Mucosa of gallbladder (tissue), 1 donor: ENCODE measurements at regions not wholly inside any gene's neighbourhood (a gene's known extent, or its start where the extent isn't known, plus 50 kb on each side); places are given as distances from the start of the nearest gene placed in this dataset.
"Not testable (repeated sequence)": the region's sequence is repeated elsewhere in the genome, so short reads cannot be mapped to it uniquely, and the experiment has no call there.

Experiments
- DNase-seq: peaks from one replicate; pipeline ENCODE4 v3.0.0-alpha.2; 2020; ENCODE audit warnings: low spot score
- donor health status: DM: no; HTN: no; CAD: no.

DNA sequence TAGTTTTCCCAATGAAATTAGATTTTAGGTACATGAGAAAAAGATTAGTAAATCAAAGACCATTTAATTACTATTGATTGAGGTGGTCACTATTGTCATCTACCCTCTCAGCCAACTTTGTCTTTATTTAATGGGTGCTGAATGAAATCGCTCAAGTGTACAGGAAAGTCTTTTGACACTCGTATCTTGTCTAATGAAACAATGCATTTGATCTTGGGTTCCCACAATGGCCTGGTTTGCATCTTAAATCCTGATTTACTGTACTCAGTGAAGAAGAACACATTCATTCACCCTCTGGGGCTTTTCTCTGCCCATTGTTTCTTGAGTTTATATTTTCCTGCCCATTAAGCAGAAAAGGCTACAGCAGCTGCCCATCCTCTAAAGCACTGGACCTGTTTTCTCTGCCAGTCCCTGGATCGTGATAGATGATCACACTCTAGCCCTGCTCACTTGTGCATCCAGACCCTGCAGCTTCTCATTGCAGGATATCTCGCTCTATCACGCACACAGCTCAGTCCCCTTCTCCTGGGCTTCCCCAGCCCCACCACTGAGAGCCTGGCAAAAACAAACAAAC lies 1369.3 kb downstream of the AACS start:
- no peak for DNase-seq

DNA sequence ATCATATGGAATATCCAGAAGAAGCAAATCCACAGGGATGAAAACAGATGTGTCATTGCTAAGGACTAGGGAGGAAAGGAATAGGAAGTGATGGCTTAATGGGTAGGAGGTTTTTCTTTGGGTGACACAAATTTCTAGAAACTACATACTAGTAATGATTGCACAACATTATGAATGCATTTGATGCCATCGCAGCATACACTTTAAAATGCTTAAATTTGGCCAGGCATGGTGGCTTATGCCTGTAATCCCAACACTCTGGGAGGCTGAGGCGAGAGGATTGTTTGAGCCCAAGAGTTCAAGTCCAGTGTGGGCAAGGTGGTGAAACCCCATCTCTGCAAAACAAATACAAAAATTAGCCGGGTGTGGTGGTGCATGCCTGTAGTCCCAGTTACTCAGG lies 1370.8 kb downstream of the AACS start:
- DNase-seq: no peak

DNA sequence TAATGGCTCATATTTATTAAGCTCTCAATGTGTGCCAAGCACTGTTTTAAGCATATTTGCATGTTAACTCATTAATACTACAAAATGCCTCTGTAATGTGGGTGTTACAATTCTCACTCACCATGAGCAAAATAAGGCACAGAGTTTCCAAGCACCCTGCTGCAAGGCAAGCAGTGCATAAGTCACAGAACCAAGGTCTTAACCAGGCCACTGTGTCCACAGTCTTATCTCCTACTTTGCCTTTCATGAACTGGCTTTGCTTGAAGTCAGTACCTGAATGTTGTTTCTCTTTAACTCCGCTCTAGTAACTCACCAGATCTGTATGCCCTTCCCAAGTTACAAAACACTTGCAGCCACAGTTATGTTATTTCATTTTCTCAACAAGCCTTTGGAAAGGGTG lies 1372.7 kb downstream of the AACS start:
- DNase-seq: no peak

DNA sequence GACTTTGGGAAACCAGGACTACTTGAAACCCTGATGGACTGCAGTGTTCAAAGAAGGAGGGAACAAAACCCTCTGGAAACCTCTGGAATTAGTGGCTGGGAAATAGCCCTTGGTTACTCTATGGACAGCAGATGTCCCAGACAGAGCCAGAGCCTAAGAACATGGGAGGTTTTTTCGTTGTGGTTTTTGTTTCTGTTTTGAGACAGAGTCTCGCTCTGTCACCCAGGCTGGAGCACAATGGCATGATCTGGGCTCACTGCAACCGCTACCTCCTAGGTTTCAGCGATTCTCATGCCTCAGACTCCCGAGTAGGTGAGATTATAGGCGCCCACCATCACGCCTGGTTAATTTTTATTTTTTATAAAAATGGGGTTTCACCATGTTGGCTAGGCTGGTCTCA lies 1378.7 kb downstream of the AACS start:
- DNase-seq: no peak

DNA sequence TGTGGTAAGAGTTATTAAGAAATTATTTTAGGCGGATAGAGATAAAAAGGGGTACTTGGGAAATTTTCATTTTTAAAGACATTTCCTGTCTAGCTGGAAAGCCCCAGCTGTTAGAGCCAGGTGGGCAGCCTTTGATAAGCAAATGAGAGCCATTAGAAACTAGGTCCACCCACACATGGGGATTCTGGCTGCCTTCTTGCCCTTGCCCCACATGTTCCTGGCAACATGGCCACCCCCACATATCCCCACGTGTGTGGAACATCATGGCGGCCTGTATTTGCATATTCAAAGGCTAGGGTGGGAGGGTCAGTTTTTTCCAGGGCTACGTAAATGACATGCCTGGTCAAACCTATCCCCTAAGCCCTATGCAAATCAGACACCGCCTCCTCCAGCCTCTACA lies 1382.1 kb downstream of the AACS start:
- DNase-seq: no peak

DNA sequence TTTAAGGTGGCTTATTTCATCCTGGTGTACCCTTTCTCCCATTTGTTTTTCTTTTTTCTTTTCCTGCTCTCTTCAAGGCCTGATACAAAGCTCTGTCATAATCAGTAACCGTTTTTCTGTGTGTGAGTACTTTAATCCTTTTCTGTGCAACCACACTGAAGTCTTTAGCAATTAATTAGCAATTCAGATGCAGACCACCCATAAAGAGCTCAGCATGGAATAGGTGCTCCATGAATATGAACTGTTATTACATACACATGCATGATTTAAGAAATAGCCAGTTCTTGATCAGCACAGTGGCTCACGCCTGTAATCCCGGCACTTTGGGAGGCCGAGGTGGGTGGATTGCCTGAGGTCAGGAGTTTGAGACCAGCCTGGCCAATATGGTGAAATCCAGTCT lies 1386.6 kb downstream of the AACS start:
- DNase-seq: no peak

DNA sequence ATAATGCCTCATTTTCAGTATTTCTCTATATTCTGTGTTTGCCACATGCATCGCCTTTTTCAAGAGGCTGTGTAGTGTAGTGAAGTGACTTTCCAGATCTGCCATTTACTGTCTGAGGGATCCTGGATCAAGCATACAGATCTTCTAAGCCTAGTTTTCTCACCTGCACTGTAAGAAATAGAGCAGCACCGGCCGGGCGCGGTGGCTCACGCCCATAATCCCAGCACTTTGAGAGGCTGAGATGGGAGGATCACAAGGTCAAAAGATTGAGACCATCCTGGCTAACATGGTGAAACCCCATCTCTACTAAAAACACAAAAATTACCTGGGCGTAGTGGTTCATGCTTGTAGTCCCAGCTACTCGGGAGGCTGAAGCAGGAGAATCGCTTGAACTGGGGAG lies 1387.5 kb downstream of the AACS start:
- DNase-seq: not testable (repeated sequence)

DNA sequence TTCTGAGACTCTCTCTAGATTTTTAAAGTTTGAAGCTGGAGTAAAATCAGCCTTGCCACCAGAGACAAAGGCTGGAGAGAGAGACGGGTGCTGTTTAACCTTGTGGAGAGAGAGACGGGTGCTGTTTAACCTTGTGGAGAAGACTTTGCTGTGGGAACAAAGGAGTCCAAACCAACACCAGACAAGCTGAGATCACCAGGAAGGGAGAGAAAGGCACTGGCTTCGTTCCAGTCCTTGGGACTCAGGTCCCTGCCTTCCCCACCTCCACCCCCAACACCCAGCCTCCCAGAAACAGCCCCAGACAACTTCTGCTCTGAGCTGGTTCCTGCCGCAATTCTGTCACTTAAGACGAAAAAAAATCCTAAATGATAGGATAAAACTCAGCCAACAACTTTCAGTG lies 1389.3 kb downstream of the AACS start:
- no peak for DNase-seq

DNA sequence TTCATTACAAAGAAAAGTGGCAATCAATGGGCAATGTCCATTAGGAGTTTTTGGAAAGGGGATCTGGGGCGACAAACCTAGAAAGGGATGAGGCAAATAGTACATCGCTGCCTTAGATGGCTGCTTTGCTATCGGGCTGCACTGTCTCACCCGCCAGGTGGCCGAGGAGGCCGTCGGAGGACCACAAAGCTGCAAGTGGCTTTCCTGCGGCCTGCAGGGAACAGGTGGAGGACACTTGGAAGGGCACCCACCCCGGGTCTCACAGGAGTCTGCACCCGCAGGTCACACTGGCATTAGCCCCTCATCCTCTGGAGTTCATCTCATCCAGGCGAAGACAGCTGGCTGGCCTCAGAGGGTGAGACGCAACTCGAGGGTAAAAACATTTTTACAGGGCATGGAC lies 1392.5 kb downstream of the AACS start:
- no peak for DNase-seq

DNA sequence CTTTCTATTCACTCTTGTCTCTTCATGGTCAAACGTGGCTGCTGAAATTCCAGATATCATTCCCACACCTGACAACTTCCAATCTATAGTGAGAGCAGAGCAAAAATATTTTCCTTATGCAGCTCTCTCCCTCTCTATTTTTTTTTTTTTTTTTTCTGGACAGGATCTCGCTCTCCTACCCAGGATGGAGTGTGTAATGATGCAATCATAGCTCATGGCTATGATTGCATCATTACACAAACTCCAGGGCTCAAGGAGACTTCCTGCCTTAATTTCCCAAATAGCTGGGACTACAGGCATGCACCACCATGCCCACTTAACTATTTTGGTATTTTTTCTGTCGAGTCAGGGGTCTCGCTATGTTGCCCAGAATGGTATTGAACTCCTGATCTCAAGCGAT lies 1398.9 kb downstream of the AACS start:
- no peak for DNase-seq

DNA sequence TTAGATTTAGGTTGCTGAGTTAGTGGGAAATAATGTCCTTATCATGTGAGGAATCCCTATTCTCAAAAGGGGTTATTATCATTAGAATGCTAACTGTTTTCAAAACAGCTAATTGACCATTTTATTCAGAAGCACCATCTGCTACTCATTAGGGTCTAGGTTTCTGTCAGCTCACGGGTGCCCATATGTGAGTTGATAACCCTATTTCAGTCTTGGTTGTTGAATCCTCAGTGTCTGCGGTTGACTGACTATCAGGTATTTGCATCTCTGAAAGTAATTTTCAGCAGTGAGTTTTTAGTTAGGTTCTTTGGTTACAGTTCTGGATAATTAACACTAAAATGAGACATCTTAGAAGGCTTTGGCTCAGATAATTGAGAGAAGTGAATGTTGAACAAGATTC lies 1404.0 kb downstream of the AACS start:
- DNase-seq: no peak

DNA sequence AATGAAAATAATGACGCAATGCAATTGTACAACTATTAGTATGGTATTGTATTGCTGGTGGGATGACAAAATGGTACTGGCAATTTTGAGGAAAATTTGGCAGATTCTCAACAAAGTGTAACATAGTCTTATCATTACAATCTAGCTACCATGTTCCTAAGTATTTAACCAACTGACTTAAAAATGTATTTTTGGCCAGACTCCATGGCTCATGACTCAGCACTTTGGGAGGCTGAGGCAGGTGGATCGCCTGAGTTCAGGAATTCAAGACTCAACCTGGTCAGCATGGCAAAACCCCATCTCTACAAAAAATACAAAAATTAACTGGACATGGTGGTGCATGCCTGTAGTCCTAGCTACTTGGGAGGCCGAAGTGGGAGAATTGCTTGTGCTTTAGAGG lies 1409.5 kb downstream of the AACS start:
- DNase-seq: no peak

DNA sequence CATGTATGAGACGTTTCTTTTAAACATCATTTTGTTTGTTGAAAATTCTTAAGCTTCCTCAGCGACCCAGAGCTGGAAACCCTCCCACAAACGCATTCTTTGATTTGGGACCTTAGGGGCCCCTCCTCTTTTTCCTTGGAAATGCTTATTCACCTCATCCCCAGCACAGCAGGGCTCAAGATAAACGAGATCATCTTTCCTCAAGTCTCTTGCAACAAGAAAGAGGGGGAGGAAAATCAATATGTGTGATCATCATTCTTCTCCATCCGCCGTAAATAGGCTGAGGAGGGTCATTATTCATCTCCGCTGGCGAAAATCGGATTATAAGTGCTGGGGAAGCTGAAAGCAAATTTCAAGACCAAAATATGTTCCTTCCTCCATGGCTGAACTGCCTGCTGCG lies 1415.2 kb downstream of the AACS start:
- DNase-seq: no peak

DNA sequence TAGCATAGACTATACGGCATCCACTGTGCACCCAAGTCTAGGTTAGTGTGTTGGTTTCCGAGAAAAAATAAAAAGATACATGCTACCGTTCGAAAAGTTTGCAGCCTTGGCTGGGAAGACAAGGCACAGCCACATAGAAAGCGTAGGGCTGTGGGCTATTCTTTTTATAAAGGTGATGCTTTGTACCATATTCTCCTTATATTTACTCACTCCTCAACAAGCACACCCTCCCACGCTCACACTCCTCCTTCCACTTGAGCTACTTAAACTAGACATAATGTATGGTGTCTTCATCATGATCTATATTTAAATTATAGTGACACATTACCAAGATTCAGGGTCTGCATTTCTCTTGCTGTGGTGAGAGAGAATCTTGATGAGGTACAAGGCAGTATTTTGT lies 1416.5 kb downstream of the AACS start:
- DNase-seq: no peak

DNA sequence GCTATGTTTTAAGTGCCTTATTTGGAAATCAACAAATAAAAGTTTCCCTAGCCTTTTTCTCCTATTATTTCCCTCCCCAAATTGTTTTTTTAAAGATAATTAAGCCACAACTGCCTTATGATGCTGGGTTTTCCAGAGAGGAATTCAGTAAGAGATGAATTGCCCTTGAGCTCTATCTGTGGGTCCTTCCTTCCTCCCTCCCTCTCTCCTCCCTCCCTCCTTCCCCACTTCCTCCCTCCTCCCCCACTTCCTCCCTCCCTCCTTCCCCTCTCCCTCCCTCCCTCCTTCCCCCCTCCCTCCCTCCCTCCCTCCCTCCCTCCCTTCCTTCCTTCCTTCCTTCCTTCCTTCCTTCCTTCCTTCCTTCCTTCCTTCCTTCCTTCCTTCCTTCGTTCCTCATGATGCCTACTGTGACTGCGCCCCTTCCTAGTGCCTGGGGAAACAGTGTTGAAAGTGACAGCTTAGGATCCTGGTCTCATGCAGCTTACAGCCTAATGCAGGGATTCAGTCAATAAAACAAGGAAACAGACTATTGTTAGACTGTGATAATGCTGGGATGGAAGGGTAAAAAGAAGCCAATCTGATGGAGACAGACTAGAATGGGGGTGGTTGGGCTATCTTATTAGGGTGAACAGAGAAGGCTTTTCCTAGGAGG lies 1417.1 kb downstream of the AACS start:
- DNase-seq: no peak

DNA sequence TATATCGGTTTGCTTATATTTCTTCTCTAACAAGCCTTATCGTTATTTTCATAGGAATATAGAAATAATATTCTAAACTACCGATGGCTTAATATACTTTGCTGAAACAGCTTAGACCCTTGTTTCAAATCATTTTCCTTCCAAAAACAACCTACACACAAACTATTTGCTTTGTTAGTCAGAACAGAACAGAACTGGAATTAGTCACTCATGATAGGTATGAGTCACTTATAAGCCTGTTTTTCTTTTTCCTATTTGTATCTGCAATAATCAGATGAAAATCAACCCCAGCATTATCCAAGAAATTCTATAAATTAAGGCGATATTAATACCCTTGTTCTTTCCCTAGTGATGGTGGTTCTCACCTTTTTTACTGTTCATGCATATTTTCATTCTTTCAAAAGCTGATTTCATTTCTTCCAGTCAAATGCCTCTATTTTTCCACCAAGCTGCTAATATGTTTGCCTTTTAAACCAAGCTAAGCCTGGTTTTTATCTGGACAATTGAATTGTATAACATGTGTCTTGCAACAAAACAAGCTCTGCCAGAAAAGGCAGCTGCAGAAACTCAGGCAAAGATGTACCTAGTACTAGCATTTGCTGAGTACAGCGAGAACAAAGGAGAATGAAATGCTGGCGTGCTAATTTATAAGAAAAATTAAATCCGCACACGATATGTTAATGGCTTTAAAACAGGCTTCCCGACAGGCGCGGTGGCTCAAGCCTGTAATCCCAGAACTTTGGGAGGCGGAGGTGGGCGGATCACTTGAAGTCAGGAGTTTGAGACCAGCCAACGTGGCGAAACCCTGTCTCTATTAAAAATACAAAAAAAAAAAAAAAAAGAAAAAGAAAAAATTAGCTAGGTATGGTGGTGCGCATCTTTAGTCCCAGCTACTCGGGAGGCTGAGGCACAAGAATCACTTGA lies 1418.2 kb downstream of the AACS start:
- peak; percentile 21 for DNase-seq

DNA sequence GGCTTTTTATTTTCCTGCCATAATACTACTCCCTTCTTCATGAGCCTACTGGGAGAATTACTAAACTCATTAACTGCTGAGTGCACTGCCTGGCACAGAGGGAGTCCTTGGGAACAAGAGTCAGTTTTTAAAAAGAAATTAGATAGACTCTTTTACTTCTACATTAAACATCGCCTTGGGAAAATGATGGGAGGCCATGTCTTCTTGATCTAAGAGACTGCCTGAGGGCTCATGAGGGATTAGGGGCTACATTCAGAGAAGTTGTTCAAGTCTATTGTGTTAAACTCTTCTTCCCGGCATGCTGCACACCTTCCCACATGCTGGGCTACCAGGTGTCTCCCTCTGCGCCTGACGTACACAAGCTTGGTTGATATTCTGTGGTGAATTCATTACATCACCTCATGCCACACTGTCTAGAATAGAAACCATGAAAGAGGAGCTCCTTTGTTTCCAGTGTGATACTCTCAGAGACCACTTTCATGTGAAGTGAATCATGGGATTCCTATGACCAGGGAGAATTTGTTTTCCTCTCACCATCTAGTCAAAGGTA lies 1422.3 kb downstream of the AACS start:
- DNase-seq: no peak

DNA sequence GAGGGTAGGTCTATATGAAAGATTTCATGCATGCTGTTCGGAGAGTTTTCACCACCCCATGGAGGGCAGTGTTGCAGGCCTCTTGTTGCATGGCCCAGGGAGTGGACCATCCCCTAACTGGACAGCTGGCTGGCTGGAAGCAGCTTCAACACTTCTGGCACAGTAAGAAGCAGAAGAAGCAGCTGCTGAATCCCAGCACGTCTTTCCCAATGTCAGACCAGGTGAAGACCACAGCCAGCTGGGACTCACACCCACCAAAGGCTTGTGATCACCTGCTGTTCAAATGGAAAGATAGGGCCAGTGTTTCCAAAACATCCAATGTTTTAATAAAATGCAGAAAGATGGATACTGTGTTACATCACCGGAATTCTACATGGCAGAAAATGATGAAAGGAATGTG lies 1423.6 kb downstream of the AACS start:
- DNase-seq: no peak

DNA sequence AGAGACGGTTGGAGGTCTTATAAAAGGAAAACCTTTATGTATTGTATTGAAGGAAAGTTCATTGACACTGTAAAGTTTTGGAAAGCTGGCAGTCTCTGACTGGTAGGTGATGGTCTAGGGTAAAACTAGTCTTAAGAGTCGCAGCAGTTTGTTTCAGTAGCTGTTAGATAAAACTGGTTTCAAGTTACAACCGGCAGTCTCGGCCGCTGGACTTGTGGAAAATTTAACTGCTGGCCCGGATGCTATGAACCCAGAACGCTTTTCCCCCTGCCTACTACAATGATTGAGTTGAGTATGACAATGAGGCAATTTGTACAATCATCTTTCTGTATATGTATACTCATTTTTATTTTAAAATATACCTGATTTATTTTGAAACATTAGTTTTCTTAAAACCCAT lies 1426.9 kb downstream of the AACS start:
- no peak for DNase-seq

DNA sequence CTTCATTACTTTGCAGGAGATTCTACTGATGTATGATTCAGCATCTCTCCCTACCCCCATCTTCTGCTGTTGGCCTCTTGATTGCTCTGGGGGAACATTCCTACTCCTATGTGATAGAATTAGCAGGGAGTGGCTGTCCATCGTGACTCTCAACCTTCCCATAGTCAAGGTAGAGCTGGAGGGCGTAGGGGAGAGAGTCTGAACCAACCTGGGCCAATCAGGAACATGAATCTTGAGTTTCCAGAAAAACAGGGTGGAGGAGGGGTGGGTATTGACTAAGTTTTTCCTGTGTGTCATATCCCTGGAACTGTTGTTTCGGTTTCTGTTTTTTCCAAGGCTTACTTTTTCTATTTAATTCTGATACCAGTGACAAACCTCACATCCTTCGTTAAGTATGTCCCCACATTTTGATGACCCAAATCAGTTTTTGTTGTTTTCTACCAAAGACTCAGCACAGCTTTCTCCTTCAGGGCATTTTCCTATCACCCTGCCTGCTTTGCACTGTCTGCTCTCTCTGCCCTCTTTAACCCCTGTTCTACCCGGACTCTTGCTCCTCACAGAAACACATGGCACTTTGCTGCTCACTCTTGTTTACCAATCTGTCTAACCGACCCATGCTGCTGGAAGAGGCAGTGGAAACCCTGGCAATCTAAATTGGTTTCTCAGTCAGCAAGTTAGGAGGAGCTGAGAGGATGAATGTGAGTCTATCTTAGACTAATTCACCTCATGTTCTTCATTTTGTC lies 1428.3 kb downstream of the AACS start:
- no peak for DNase-seq

DNA sequence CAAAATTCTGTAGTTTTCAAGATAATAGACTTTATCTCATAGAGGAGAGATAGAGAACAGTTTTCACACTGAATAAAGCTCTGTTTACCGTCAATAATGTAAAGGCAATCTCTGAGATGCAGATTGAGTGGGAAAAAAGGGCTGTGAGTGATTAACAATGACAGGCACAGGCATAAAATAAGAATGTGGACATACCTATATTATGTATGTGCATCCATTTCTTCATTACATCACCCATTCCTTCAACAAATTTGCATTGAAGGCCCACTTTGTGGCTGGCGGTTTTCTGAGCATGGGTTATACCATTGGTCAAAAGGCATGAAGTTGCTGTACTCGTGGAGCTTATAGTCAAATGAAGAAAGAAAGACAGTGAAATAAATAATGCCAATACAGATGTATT lies 1431.0 kb downstream of the AACS start:
- DNase-seq: no peak
